HL-60 (cell line): ENCODE measurements at regions not wholly inside any gene's neighbourhood (a gene's known extent, or its start where the extent isn't known, plus 50 kb on each side); places are given as distances from the start of the nearest gene placed in this dataset.

ENCODE experiments used
- CTCF ChIP-seq: IDR thresholded peaks from one replicate; pipeline ENCODE4 v1.5.1; 2011; ENCODE audit warnings: low read length, control low read depth, inconsistent platforms; ENCODE audit not compliant: insufficient read depth
- GABPA ChIP-seq: IDR thresholded peaks from 2 replicates; pipeline ENCODE4 v1.6.1; 2012; ENCODE audit warnings: low read depth
- POLR2AphosphoS5 ChIP-seq: IDR thresholded peaks from 2 replicates; pipeline ENCODE4 v1.6.1; 2012; ENCODE audit warnings: low read depth
- SPI1 ChIP-seq: IDR thresholded peaks from 2 replicates; pipeline ENCODE4 v1.6.1; 2012; ENCODE audit warnings: low read depth, mild to moderate bottlenecking, borderline replicate concordance

- no peak for TF ChIP-seq POLR2AphosphoS5
- TF ChIP-seq CTCF: no peak
- no peak for TF ChIP-seq GABPA
- TF ChIP-seq SPI1: no peak
Observed at GRCh38 chrX:64642482-64642881, 247.2 kb upstream of the MTMR8 start.
